Sigmoid colon (tissue), 6 donors: ENCODE measurements at regions not wholly inside any gene's neighbourhood (a gene's known extent, or its start where the extent isn't known, plus 50 kb on each side); places are given as distances from the start of the nearest gene placed in this dataset.

Source experiments
- DNase-seq: peaks from one replicate; pipeline ENCODE4 v3.0.0-alpha.2; 2019
- H3K27ac ChIP-seq, 4 donors: fragments of 200-600 bp; sonication (generic); one replicate each; pipeline ENCODE4 v1.5.1; 2016 to 2019; ENCODE audit warnings: mild to moderate bottlenecking in 1 of 4
- H3K27me3 ChIP-seq, 3 donors: fragments of 200-600 bp; sonication (generic); one replicate each; pipeline ENCODE4 v1.5.1; 2019; ENCODE audit warnings: mild to moderate bottlenecking in 1 of 3
- H3K36me3 ChIP-seq, 4 donors: fragments of 200-600 bp; sonication (generic); one replicate each; pipeline ENCODE4 v1.5.1; 2016 to 2019
- H3K4me1 ChIP-seq, 4 donors: fragments of 200-600 bp; sonication (generic); one replicate each; pipeline ENCODE4 v1.5.1; 2017 to 2019
- H3K4me3 ChIP-seq, 4 donors: fragments of 200-600 bp; sonication (generic); one replicate each; pipeline ENCODE4 v1.5.1; 2017 to 2019; ENCODE audit warnings: mild to moderate bottlenecking in 2 of 4, moderate library complexity in 1 of 4
- H3K9me3 ChIP-seq, 4 donors: fragments of 200-600 bp in 3 of 4; sonication (generic) in 3 of 4; one replicate each; pipeline versions ENCODE4 v1.5.1 to v1.6.1; 2013 to 2019
- CTCF ChIP-seq, 4 experiments: fragments of 450-650 bp in 3 of 4; fragments of 200-600 bp in 1 of 4; IDR thresholded peaks; one replicate each; pipeline ENCODE4 v1.5.1; 2016 to 2019; ENCODE audit warnings: antibody characterized with exemption in 4 of 4, mild to moderate bottlenecking in 3 of 4, moderate library complexity in 2 of 4
- EP300 ChIP-seq, 4 donors: sonication (generic); formaldehyde crosslinking; IDR thresholded peaks; one replicate each; pipeline ENCODE4 v1.6.1; 2017; ENCODE audit warnings: antibody characterized with exemption in 4 of 4
- POLR2A ChIP-seq, 2 donors: fragments of 450-650 bp; IDR thresholded peaks; one replicate each; pipeline ENCODE4 v1.6.1; 2016; ENCODE audit warnings: antibody characterized with exemption in 2 of 2, mild to moderate bottlenecking in 2 of 2, moderate library complexity in 2 of 2
- POLR2AphosphoS5 ChIP-seq, 4 donors: sonication (generic); formaldehyde crosslinking; IDR thresholded peaks; one replicate each; pipeline ENCODE4 v1.6.1; 2017; ENCODE audit warnings: antibody characterized with exemption in 4 of 4
- WGBS, 2 donors: extraction: QIAGEN DNeasy Blood & Tissue Kit; methylation state at CpG; one replicate each; pipeline ENCODE4 v1.1.7; 2013; 5-methylcytosine and 5-hydroxymethylcytosine counted together
- intact Hi-C: fragments of 100-400 bp; cut with DNase I; formaldehyde crosslinking; loops from one replicate; pipeline ENCODE4 v1.15.1; 2023
- donor health status: healthy with polysubstance abuse.
- donor health status: healthy.

DNA sequence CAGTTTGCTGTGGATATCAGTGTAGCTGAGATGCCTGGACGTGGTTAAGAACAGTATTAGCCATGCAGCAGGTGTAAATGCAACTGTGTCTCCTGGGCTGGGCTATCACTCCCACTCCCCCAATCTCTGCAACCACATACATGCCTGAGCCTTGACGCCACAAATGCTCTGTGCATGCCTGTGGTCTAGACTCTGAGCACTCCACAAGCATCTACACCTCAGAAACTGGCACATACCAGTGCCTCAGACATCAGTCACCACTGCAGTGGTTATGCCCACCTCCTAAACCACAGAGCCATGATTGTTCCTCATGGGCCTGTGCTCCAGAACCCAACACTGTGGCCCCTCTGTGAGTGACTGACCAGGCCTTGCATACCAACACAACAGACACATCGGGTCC lies 226.8 kb upstream of the ALG10 start:
- no peak for TF ChIP-seq POLR2AphosphoS5 (IDR thresholded peaks at IDR 0.05)
- no peak for TF ChIP-seq EP300 (IDR thresholded peaks at IDR 0.05)
- no peak for TF ChIP-seq CTCF (IDR thresholded peaks at IDR 0.05)
- no peak for TF ChIP-seq POLR2A (IDR thresholded peaks at IDR 0.05)
- intact Hi-C loops: no loop called here
- H3K27ac ChIP-seq: no peak overlapping the region
- WGBS, 2 donors: 61 to 71% methylated on average over 3 of the region's 3 CpGs
- no peaks in the 10 kb centered on the region for H3K27me3 ChIP-seq
- no peak for DNase-seq
- H3K9me3 ChIP-seq: no peaks in the 10 kb centered on the region
- no peak overlapping the region for H3K4me3 ChIP-seq
- H3K4me1 ChIP-seq: no peaks in the 10 kb centered on the region
- no peaks in the 10 kb centered on the region for H3K36me3 ChIP-seq

DNA sequence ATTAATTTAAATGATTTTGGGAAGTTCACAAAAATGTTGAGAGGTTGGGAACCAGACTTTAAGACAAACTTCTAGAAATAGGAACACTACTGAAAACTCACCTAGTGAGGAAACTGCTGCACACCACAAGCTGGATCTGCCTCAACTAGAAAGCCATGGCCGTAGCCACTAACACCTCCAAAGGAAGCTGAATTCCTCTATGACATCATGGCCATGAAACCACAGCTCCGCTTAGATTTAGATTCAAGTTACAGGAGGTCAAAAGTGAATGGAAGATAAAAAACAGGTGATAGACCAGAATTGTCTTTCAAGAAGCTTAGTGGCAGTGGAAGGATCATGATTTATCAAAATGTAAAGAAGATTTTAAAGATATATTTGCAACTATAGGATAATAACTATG lies 208.8 kb upstream of the ALG10 start:
- WGBS, 2 donors: 83 to 88% methylated on average over 2 of the region's 2 CpGs
- H3K36me3 ChIP-seq: no peaks in the 10 kb centered on the region
- H3K27ac ChIP-seq: no peak overlapping the region
- no peak for DNase-seq
- intact Hi-C loops: no loop called here
- no peaks in the 10 kb centered on the region for H3K9me3 ChIP-seq
- no peaks in the 10 kb centered on the region for H3K27me3 ChIP-seq
- no peak overlapping the region for H3K4me3 ChIP-seq
- TF ChIP-seq CTCF (IDR thresholded peaks at IDR 0.05): no peak
- TF ChIP-seq POLR2A (IDR thresholded peaks at IDR 0.05): no peak
- no peak for TF ChIP-seq EP300 (IDR thresholded peaks at IDR 0.05)
- TF ChIP-seq POLR2AphosphoS5 (IDR thresholded peaks at IDR 0.05): no peak
- H3K4me1 ChIP-seq: no peaks in the 10 kb centered on the region

GRCh38 chr12:33817713-33818112 lies 204.6 kb upstream of the ALG10 start:
- Histone ChIP-seq H3K9me3 (peaks cover 0 to 2% (median 0%) of the 10 kb centered on the region in 4 donors), H3K36me3 (no peaks in the 10 kb centered on the region), H3K4me3 (no peak overlapping the region), H3K27me3 (no peaks in the 10 kb centered on the region), H3K4me1 (no peaks in the 10 kb centered on the region), H3K27ac (no peak overlapping the region)
- WGBS, 2 donors: 86 to 94% methylated on average over 1 of the region's 1 CpG
- DNase-seq: no peak
- intact Hi-C loops: no loop called here
- TF ChIP-seq POLR2A (IDR thresholded peaks at IDR 0.05) (no peak), POLR2AphosphoS5 (IDR thresholded peaks at IDR 0.05) (no peak), CTCF (IDR thresholded peaks at IDR 0.05) (no peak), EP300 (IDR thresholded peaks at IDR 0.05) (no peak)

GRCh38 chr12:33818313-33818712 lies 204.0 kb upstream of the ALG10 start:
- intact Hi-C loops: no loop called here
- TF ChIP-seq EP300 (IDR thresholded peaks at IDR 0.05) (no peak), POLR2AphosphoS5 (IDR thresholded peaks at IDR 0.05) (no peak), POLR2A (IDR thresholded peaks at IDR 0.05) (no peak), CTCF (IDR thresholded peaks at IDR 0.05) (no peak)
- no peak overlapping the region for H3K27ac ChIP-seq
- H3K4me3 ChIP-seq: no peak overlapping the region
- DNase-seq: no peak
- peaks cover 0 to 2% (median 0%) of the 10 kb centered on the region in 4 donors for H3K9me3 ChIP-seq
- no peaks in the 10 kb centered on the region for H3K27me3 ChIP-seq
- no peaks in the 10 kb centered on the region for H3K4me1 ChIP-seq
- 77 to 79% methylated on average over 5 of the region's 5 CpGs for WGBS, 2 donors
- H3K36me3 ChIP-seq: no peaks in the 10 kb centered on the region

DNA sequence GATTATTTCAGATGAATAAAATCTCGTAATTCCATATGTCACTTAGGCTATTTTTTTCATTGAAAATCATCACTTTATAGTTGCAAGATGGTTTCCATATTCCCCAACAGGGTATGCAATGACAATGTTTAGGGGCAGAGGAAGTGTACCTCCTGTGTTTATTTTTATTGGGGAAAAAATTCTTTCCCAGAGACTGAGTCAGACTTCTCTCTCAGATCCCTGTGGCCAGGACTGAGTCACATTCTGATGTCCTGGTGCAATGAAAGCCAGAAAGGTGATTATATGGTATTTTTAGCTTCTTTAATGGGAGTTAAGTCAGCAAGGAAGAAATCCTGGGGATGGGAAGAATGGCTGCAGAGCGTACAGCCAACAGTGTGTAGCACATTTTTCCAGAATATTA lies 196.9 kb upstream of the ALG10 start:
- H3K36me3 ChIP-seq: no peaks in the 10 kb centered on the region
- TF ChIP-seq EP300 (IDR thresholded peaks at IDR 0.05) (no peak), POLR2A (IDR thresholded peaks at IDR 0.05) (no peak), CTCF (IDR thresholded peaks at IDR 0.05) (no peak), POLR2AphosphoS5 (IDR thresholded peaks at IDR 0.05) (no peak)
- WGBS, 2 donors: 52 to 55% methylated on average over 2 of the region's 2 CpGs
- H3K27me3 ChIP-seq: no peaks in the 10 kb centered on the region
- no peak for DNase-seq
- H3K4me3 ChIP-seq: no peak overlapping the region
- intact Hi-C loops: no loop called here
- no peaks in the 10 kb centered on the region for H3K4me1 ChIP-seq
- no peaks in the 10 kb centered on the region for H3K9me3 ChIP-seq
- H3K27ac ChIP-seq: no peak overlapping the region
